Superior temporal gyrus (tissue), 1 donor: ENCODE measurements at regions not wholly inside any gene's neighbourhood (a gene's known extent, or its start where the extent isn't known, plus 50 kb on each side); places are given as distances from the start of the nearest gene placed in this dataset.

Experiments used
- DNase-seq: peaks from one replicate; pipeline ENCODE4 v3.0.0-alpha.2; 2016; ENCODE audit errors: extremely low spot score

GRCh38 chr4:181259081-181259709 is 984.0 kb upstream of the TENM3 start:
- no peak for DNase-seq

- no peak for DNase-seq
These were observed 981.9 kb upstream of the TENM3 start for GRCh38 chr4:181261279-181261678.

GRCh38 chr4:181264893-181265292 is 978.3 kb upstream of the TENM3 start:
- DNase-seq: no peak

GRCh38 chr4:181265370-181265769 is 977.8 kb upstream of the TENM3 start:
- DNase-seq: no peak

GRCh38 chr4:181271116-181271640 is 972.0 kb upstream of the TENM3 start:
- DNase-seq: no peak

GRCh38 chr4:181272422-181272821 is 970.8 kb upstream of the TENM3 start:
- DNase-seq: no peak

GRCh38 chr4:181278941-181279340 is 964.3 kb upstream of the TENM3 start:
- DNase-seq: no peak

- peak; percentile 88 for DNase-seq
These were observed 961.8 kb upstream of the TENM3 start for GRCh38 chr4:181281451-181281850.

GRCh38 chr4:181289198-181289597 is 954.0 kb upstream of the TENM3 start:
- DNase-seq: no peak

GRCh38 chr4:181291615-181292014 is 951.6 kb upstream of the TENM3 start:
- no peak for DNase-seq

- DNase-seq: no peak
These were observed 950.2 kb upstream of the TENM3 start for GRCh38 chr4:181293014-181293413.

- DNase-seq: no peak
These were observed 949.7 kb upstream of the TENM3 start for GRCh38 chr4:181293541-181293940.

GRCh38 chr4:181294421-181294820 is 948.8 kb upstream of the TENM3 start:
- DNase-seq: no peak

GRCh38 chr4:181301735-181302710 is 941.2 kb upstream of the TENM3 start:
- no peak for DNase-seq

- no peak for DNase-seq
These were observed 935.4 kb upstream of the TENM3 start for GRCh38 chr4:181307824-181308223.

- DNase-seq: no peak
These were observed 934.5 kb upstream of the TENM3 start for GRCh38 chr4:181308476-181309312.

GRCh38 chr4:181312066-181312465 is 931.1 kb upstream of the TENM3 start:
- no peak for DNase-seq

- DNase-seq: no peak
These were observed 923.6 kb upstream of the TENM3 start for GRCh38 chr4:181319629-181320028.

- DNase-seq: no peak
These were observed 920.1 kb upstream of the TENM3 start for GRCh38 chr4:181323061-181323460.

- DNase-seq: no peak
These were observed 912.5 kb upstream of the TENM3 start for GRCh38 chr4:181330654-181331201.

- no peak for DNase-seq
These were observed 912.0 kb upstream of the TENM3 start for GRCh38 chr4:181331214-181331613.

- no peak for DNase-seq
These were observed 897.3 kb upstream of the TENM3 start for GRCh38 chr4:181345931-181346330.
